Omental fat pad (tissue), 3 donors: ENCODE measurements at regions not wholly inside any gene's neighbourhood (a gene's known extent, or its start where the extent isn't known, plus 50 kb on each side); places are given as distances from the start of the nearest gene placed in this dataset.

ENCODE experiments used
- ATAC-seq: fragments of 150-250 bp; one replicate; pipeline ENCODE4 v1.9.1; 2016; ENCODE audit warnings: mild to moderate bottlenecking, moderate library complexity; ENCODE audit not compliant: low FRiP score
- DNase-seq: peaks from one replicate; pipeline ENCODE4 v3.0.0-alpha.2; 2019; ENCODE audit warnings: low spot score
- TF ChIP-seq, protein P1 (sequence below), 3 donors: fragments of 450-650 bp; IDR thresholded peaks; one replicate each; pipeline ENCODE4 v1.5.1; 2016 to 2017; ENCODE audit warnings: antibody characterized with exemption in 3 of 3, mild to moderate bottlenecking in 3 of 3, moderate library complexity in 2 of 3

DNA sequence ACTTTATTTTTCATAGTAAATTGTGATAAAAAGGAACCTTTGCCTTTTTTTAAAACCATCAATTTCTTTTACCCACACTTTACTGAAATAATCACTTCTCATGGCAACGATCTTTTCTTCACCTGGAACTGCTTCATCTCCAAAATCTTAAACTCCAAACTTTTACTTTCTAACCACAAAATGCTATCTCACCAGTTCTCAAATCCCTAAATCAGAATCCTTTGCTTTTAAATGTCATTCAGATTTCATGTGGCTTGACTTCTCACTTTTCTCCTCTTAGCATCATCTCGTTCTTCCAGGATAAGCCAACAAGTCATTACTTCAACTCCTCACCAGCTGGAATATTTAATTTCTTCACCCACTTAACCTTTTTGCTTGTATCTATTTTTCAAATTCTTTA is 284.3 kb upstream of the RASGEF1B start:
- TF ChIP-seq, protein P1, sequence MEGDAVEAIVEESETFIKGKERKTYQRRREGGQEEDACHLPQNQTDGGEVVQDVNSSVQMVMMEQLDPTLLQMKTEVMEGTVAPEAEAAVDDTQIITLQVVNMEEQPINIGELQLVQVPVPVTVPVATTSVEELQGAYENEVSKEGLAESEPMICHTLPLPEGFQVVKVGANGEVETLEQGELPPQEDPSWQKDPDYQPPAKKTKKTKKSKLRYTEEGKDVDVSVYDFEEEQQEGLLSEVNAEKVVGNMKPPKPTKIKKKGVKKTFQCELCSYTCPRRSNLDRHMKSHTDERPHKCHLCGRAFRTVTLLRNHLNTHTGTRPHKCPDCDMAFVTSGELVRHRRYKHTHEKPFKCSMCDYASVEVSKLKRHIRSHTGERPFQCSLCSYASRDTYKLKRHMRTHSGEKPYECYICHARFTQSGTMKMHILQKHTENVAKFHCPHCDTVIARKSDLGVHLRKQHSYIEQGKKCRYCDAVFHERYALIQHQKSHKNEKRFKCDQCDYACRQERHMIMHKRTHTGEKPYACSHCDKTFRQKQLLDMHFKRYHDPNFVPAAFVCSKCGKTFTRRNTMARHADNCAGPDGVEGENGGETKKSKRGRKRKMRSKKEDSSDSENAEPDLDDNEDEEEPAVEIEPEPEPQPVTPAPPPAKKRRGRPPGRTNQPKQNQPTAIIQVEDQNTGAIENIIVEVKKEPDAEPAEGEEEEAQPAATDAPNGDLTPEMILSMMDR (IDR thresholded peaks at IDR 0.05) = no peak
- no peak for ATAC-seq
- no peak for DNase-seq

DNA sequence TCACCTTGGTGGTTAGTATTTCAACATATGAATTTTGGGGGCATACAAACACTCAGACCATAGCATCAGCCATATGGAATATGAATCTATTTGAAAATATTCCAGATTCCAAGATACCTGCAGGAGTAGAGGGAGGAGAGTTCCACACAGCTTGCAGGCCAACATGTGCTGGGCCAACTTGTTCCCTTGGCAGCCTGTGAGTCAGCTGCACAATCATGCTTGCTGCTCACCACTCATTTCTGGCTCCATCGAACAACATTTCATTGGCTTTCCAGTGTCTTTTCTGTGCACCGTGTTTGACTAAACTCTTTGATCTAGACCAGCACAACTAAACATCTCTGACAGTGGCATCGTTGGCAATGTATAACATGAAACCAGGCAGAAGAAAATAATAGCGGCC is 282.5 kb upstream of the RASGEF1B start:
- DNase-seq = no peak
- ATAC-seq = no peak
- TF ChIP-seq, protein P1 (IDR thresholded peaks at IDR 0.05) = no peak

DNA sequence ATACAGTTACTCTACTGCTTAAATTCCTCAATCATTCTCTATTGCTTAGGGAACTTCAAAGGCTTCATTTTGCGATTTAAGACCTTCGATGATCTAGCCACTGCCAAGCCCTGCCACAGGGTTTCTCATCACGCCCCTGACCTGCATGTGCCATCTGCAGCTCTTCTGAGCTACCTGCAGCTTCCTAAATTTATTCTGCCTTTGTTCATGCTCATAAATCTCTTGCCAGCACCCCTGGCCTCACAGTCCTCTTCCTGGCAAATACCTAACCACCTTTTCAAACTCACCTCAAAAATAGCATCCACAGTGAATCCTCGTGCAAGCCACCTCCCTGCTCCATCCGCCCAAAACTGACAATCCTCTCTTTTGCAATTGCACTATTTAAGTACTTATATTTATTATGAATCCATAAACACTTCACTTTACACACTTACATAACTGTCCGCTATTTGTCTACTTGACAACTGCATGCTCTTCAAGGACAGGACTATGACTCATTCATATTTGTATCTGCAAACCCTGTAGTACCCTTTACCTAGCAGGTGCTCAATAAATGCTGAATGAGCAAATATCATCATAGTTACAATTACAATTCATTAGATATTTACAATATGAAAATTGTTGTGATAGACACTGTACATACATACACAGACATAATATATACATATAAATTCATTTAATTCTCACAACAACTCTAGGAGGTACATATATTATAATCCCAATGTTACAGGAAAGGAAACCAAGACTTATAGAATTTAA is 280.0 kb upstream of the RASGEF1B start:
- TF ChIP-seq, protein P1 (IDR thresholded peaks at IDR 0.05) = no peak
- DNase-seq (no peak), ATAC-seq (no peak)

DNA sequence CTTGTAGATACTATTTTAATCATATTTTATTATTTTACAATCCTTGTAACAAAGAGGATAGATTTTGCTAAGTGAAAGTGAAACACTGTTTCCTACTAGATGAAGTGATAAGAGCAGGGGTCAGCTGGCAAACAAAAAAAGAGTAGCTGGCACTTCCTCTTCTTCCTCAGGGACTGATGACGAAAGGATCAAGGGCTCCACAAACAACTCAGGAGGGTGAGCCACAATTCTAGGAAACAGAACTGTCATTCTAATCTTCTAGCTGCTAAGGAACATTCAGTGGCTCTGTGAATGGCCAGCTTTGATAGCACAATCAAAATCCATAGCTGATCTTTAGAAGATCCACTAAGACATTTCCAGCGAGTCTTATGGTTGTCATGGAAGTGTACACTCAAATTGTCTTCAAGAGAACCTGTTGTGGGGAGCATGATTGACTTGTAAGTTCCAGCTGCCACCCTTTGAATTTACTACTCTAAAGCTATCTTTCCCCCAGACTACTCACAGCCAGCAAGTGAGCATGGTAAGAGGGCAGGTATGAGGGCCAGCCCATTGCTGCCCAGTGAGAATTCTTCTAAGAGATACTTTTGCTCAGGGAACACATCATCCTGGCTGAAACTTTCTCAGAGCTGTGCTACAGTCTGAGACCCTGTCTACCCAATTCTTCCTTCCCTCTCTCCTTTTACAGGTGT is 275.7 kb upstream of the RASGEF1B start:
- no peak for ATAC-seq
- DNase-seq = no peak
- TF ChIP-seq, protein P1 (IDR thresholded peaks at IDR 0.05) = no peak

DNA sequence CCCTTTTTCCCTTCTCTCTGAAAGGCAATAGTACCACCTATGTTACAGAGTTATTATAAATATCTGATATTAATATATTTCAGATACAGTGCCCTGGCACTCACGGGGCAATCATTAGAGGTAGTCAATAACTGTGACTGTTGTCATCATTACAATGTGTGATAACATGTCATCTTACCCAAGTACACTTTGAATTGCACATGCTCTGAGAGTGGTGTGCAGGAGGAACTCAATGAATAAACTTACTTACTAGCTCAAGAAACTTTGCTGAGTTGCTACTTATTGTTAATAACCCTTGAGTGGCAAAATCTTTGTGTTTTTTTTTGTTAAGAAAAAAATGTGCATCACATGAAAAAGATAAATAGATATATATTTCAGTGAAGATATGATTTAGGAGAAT is 275.1 kb upstream of the RASGEF1B start:
- DNase-seq (no peak), ATAC-seq (no peak)
- TF ChIP-seq, protein P1 (IDR thresholded peaks at IDR 0.05) = no peak

DNA sequence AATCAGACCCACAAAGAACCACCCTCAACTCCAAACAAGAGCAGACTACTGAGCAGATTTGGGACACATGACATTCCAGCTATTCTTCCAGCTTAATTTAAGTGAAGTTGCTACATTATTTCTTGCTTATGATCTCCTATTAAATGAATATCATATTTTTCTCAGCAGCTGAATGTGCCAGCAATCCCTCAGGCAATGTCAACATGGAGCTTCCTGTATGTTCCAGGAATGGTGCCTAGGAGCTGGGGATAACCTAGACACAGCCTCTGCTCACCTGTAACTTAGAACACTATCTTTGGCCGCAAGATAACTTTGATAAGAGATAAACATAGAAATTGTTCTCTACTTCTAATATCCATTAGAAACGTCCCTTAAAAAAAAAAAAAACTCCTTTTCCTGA is 274.4 kb upstream of the RASGEF1B start:
- no peak for ATAC-seq
- TF ChIP-seq, protein P1 (IDR thresholded peaks at IDR 0.05) = no peak
- DNase-seq = no peak

DNA sequence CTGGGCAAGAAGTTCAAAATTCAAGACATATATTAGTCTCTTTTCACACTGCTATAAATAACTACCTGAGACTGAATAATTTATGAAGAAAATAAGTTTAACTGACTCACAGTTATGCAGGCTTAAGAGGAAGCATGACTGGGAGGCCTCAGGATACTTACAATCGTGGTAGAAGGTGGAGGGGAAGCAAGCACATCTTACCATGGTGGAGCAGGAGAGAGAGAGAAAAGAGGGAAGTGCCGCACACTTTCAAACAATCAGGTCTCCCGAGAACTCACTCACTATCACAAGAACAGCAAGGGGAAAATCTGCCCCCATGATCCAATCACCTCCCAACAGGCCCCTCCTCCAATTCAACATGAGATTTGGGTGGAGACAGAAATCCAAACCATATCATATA is 273.3 kb upstream of the RASGEF1B start:
- no peak for ATAC-seq
- DNase-seq = no peak
- TF ChIP-seq, protein P1 (IDR thresholded peaks at IDR 0.05) = no peak
